ENCODE measurements at regions not wholly inside any gene's neighbourhood (a gene's known extent, or its start where the extent isn't known, plus 50 kb on each side); places are given as distances from the start of the nearest gene placed in this dataset.

DNA sequence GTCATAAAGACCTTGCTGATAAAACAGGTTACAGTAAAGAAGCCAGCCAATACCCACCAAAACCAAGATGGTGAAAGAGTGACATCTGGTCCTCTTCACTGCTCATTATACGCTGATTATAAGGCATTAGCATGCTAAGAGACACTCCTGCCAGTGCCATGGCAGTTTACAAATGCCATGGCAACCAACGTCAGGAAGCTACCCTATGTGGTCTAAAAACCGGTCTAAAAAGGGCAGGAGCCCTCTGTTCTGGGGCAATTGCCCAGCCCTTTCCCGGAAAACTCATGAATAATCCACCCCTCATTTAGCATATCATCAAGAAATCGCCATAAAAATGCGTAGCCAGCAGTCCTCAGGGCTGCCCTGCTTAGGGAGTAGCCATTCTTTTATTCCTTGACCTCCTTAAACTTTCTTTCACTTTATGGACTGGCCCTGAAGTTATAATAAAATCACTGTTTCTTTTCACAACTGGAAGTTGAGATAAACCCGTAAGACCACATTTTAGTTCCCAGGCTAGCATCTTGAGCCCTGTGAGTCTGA lies 260.5 kb upstream of the FAT1 start:
- Histone ChIP-seq H3K4me1 (ENCODE audit: control insufficient read depth in 1 of 2, insufficient read depth in 2 of 2, low read length in 2 of 2) (no peaks in the 10 kb centered on the region), H3K79me2 (ENCODE audit: insufficient read depth, low read length) (no peaks in the 10 kb centered on the region), H3K27ac (ENCODE audit: low read depth in 1 of 2, low read length in 2 of 2) (no peak overlapping the region), H3K27me3 (ENCODE audit: control insufficient read depth in 2 of 2, insufficient read depth in 2 of 2, low read length in 2 of 2) (no peaks in the 10 kb centered on the region), H4K20me1 (ENCODE audit: insufficient read depth, low read length) (no peaks in the 10 kb centered on the region), H3K4me3 (replicated peaks in 1 of 3; ENCODE audit: low read depth in 2 of 3, low read length in 3 of 3) (no peak overlapping the region), H3K9ac (ENCODE audit: insufficient read depth, low read length, poor library complexity, severe bottlenecking) (no peak overlapping the region), H3K9me3 (replicated peaks in 1 of 2; ENCODE audit: control insufficient read depth in 1 of 2, insufficient read depth in 1 of 2, low read length in 2 of 2) (peaks cover 19 to 22% of the 10 kb centered on the region in 2 donors), H3K36me3 (replicated peaks in 1 of 2; ENCODE audit: control insufficient read depth in 1 of 2, insufficient read depth in 2 of 2, low read length in 2 of 2) (no peaks in the 10 kb centered on the region), H3K4me2 (replicated peaks; ENCODE audit: extremely low read depth, low read length, poor library complexity, severe bottlenecking) (no peak overlapping the region), H2AFZ (ENCODE audit: insufficient read depth, low read depth, low read length, poor library complexity, severe bottlenecking) (no peak overlapping the region)
- 81% methylated on average over 7 of the region's 7 CpGs for WGBS (ENCODE audit: insufficient coverage)
- Mint-ChIP-seq H3K4me1 (no peaks in the 10 kb centered on the region), H3K27ac (no peak overlapping the region), H3K9me3 (peaks cover 7 to 18% (median 9%) of the 10 kb centered on the region in 7 donors), H3K36me3 (no peaks in the 10 kb centered on the region), H3K27me3 (ENCODE audit: low read depth in 3 of 3) (no peaks in the 10 kb centered on the region), H3K4me3 (no peak overlapping the region)
- TF ChIP-seq CTCF (IDR thresholded peaks at IDR 0.05) = no peak
- DNase-seq = no peak
- intact Hi-C loops (cut with micrococcal nuclease) = no loop called here

- no peak for TF ChIP-seq CTCF (IDR thresholded peaks at IDR 0.05)
- H3K36me3 Mint-ChIP-seq = no peaks in the 10 kb centered on the region
These were observed 276.0 kb upstream of the FAT1 start for GRCh38 chr4:186999686-187000085.

More at GRCh38 chr4:186999686-187000085, 276.0 kb upstream of the FAT1 start:
- H3K9me3 ChIP-seq (replicated peaks in 1 of 2; ENCODE audit: control insufficient read depth in 1 of 2, insufficient read depth in 1 of 2, low read length in 2 of 2) = peaks cover 0 to 8% of the 10 kb centered on the region in 2 donors
- Mint-ChIP-seq H3K4me1 (no peaks in the 10 kb centered on the region), H3K4me3 (no peak overlapping the region), H3K27ac (no peak overlapping the region), H3K9me3 (peaks cover 0 to 12% (median 3%) of the 10 kb centered on the region in 7 donors), H3K27me3 (ENCODE audit: low read depth in 3 of 3) (peaks cover 0 to 2% (median 0%) of the 10 kb centered on the region in 3 donors)
- H3K4me2 ChIP-seq (replicated peaks; ENCODE audit: extremely low read depth, low read length, poor library complexity, severe bottlenecking) = no peak overlapping the region
- H3K4me3 ChIP-seq (replicated peaks in 1 of 3; ENCODE audit: low read depth in 2 of 3, low read length in 3 of 3) = no peak overlapping the region
- H3K79me2 ChIP-seq (ENCODE audit: insufficient read depth, low read length) = no peaks in the 10 kb centered on the region
- intact Hi-C loops (cut with micrococcal nuclease) = no loop called here
- no peak overlapping the region for H3K9ac ChIP-seq (ENCODE audit: insufficient read depth, low read length, poor library complexity, severe bottlenecking)
- DNase-seq = no peak
- H3K4me1 ChIP-seq (ENCODE audit: control insufficient read depth in 1 of 2, insufficient read depth in 2 of 2, low read length in 2 of 2) = no peaks in the 10 kb centered on the region
- no CpG with 5 or more reads among the region's 3 CpGs for WGBS (ENCODE audit: insufficient coverage)
- H3K36me3 ChIP-seq (replicated peaks in 1 of 2; ENCODE audit: control insufficient read depth in 1 of 2, insufficient read depth in 2 of 2, low read length in 2 of 2) = no peaks in the 10 kb centered on the region
- no peaks in the 10 kb centered on the region for H4K20me1 ChIP-seq (ENCODE audit: insufficient read depth, low read length)
- H3K27ac ChIP-seq (ENCODE audit: low read depth in 1 of 2, low read length in 2 of 2) = no peak overlapping the region
- H2AFZ ChIP-seq (ENCODE audit: insufficient read depth, low read depth, low read length, poor library complexity, severe bottlenecking) = no peak overlapping the region
- no peaks in the 10 kb centered on the region for H3K27me3 ChIP-seq (ENCODE audit: control insufficient read depth in 2 of 2, insufficient read depth in 2 of 2, low read length in 2 of 2)
